HG03066 (cell line): ENCODE measurements at regions not wholly inside any gene's neighbourhood (a gene's known extent, or its start where the extent isn't known, plus 50 kb on each side); places are given as distances from the start of the nearest gene placed in this dataset.

Experiments
- ATAC-seq: cut with Tn5 transposase; IDR thresholded peaks from one replicate; pipeline ENCODE4 v1.9.1; 2021; ENCODE audit warnings: low read depth; ENCODE audit not compliant: unreplicated experiment

GRCh38 chr14:32018391-32019092, 58.6 kb upstream of the ARHGAP5 start:
- no peak for ATAC-seq

DNA sequence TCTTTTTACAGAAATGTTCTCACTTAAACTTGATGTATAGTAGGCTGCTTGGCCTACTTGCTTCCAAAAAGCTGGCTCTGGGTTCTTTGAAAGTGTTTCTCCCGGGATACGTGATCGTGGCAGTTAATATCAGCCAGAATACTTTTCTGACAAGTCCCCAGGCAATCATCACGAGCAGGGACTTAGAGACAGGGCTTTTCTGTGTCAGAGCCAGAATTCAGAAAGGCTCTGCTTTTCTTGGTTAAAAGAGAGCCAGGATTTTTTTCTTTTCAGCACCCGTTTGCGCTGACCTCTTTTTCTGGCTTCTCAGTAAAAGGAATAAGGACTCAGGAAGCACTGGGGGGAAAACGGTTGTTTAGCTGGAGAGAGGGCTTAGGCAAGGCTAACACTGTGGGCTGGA, 57.8 kb upstream of the ARHGAP5 start:
- ATAC-seq = no peak

GRCh38 chr14:32020882-32021281, 56.2 kb upstream of the ARHGAP5 start:
- no peak for ATAC-seq

- no peak for ATAC-seq
Observed at GRCh38 chr14:32021341-32021740, 55.8 kb upstream of the ARHGAP5 start.

GRCh38 chr14:32022525-32022924, 54.6 kb upstream of the ARHGAP5 start:
- ATAC-seq = no peak

DNA sequence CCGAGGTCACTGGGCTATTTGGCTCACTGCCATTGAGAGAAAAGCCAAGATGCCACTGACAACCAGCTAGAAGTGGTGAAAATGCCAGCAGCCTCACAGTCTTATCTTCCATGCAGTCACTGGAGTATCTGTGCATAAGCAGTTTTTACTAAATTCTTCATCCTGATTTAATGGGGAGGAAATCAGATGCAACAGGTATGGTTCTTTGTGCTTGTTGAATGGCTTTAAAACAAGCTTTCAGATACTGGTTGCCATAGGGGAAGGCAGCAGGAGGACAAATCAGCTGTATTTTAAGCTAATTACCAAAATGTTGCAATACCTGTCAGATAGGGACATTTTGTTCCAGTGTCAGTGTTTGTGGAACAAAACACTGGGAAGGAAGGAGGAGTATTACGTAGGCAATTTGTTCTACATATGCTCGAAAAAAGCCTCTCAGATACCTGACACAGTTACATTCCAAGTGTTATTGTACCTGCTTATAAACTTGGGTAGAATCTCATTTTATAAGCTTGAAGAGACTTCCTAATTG, 54.1 kb upstream of the ARHGAP5 start:
- ATAC-seq = no peak

GRCh38 chr14:32023540-32023939, 53.6 kb upstream of the ARHGAP5 start:
- ATAC-seq = no peak

DNA sequence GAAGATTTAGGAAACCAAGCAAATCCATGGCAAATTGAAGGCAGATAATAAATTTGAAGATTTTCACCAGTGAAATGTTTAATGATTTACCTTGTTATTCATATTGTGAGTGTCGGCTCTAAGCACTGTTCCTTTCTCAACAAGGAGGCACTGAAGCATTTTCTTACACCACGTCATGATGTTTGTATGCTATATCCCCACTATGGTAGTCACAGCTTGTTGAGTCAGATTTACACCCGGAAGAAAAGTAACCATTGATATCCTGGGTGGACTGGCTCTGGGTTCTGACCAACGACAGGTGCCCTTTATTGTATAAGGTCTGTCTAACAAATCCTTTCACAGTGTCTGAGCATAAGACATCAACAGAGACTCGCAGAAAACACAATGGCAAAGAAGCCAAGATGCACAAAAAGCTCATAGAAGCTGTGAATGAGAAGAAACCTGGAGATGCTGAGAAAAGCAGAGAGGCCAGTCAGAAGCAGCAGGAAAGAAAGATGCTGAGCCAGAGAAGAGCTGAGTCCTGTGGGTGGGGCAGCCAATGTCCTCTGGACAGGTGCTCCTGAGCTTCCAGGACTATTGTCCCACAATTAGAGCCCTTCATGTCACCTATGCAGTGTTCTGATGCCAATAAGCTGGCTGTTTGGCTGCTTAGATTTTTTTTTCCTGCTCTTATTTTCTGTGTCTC, 49.7 kb upstream of the ARHGAP5 start:
- no peak for ATAC-seq
